ENCODE measurements at regions not wholly inside any gene's neighbourhood (a gene's known extent, or its start where the extent isn't known, plus 50 kb on each side); places are given as distances from the start of the nearest gene placed in this dataset.

- Histone ChIP-seq H3K27me3 (ENCODE audit: low read depth, low read length) (no peaks in the 10 kb centered on the region), H3K27ac (ENCODE audit: low read length) (no peak overlapping the region), H3K4me3 (ENCODE audit: low read depth in 1 of 2, low read length in 2 of 2) (no peak overlapping the region), H3K9me3 (ENCODE audit: control insufficient read depth in 1 of 2, low read length in 2 of 2) (peaks cover 0 to 2% of the 10 kb centered on the region in 2 donors), H3K4me1 (ENCODE audit: control insufficient read depth in 1 of 2, insufficient read depth in 2 of 2, low read length in 2 of 2) (no peaks in the 10 kb centered on the region), H3K36me3 (ENCODE audit: control insufficient read depth in 1 of 2, insufficient read depth in 2 of 2, low read length in 2 of 2) (no peaks in the 10 kb centered on the region)
These were observed 434.1 kb downstream of the ANKRD50 start for GRCh38 chr4:124278477-124278876.

GRCh38 chr4:124279741-124280140, 432.8 kb downstream of the ANKRD50 start:
- no peak overlapping the region for H3K27ac ChIP-seq (ENCODE audit: low read length)
- no peaks in the 10 kb centered on the region for H3K36me3 ChIP-seq (ENCODE audit: control insufficient read depth in 1 of 2, insufficient read depth in 2 of 2, low read length in 2 of 2)
- no peak overlapping the region for H3K4me3 ChIP-seq (ENCODE audit: low read depth in 1 of 2, low read length in 2 of 2)
- H3K9me3 ChIP-seq (ENCODE audit: control insufficient read depth in 1 of 2, low read length in 2 of 2), result no peaks in the 10 kb centered on the region
- no peaks in the 10 kb centered on the region for H3K4me1 ChIP-seq (ENCODE audit: control insufficient read depth in 1 of 2, insufficient read depth in 2 of 2, low read length in 2 of 2)
- no peaks in the 10 kb centered on the region for H3K27me3 ChIP-seq (ENCODE audit: low read depth, low read length)

- Histone ChIP-seq H3K9me3 (ENCODE audit: control insufficient read depth in 1 of 2, low read length in 2 of 2) (no peaks in the 10 kb centered on the region), H3K4me1 (ENCODE audit: control insufficient read depth in 1 of 2, insufficient read depth in 2 of 2, low read length in 2 of 2) (no peaks in the 10 kb centered on the region), H3K27me3 (ENCODE audit: low read depth, low read length) (no peaks in the 10 kb centered on the region), H3K36me3 (ENCODE audit: control insufficient read depth in 1 of 2, insufficient read depth in 2 of 2, low read length in 2 of 2) (no peaks in the 10 kb centered on the region), H3K4me3 (ENCODE audit: low read depth in 1 of 2, low read length in 2 of 2) (no peak overlapping the region), H3K27ac (ENCODE audit: low read length) (no peak overlapping the region)
These were observed 430.1 kb downstream of the ANKRD50 start for GRCh38 chr4:124282301-124282898.

- Histone ChIP-seq H3K9me3 (ENCODE audit: control insufficient read depth in 1 of 2, low read length in 2 of 2) (no peaks in the 10 kb centered on the region), H3K27me3 (ENCODE audit: low read depth, low read length) (no peaks in the 10 kb centered on the region), H3K36me3 (ENCODE audit: control insufficient read depth in 1 of 2, insufficient read depth in 2 of 2, low read length in 2 of 2) (no peaks in the 10 kb centered on the region), H3K27ac (ENCODE audit: low read length) (no peak overlapping the region), H3K4me3 (ENCODE audit: low read depth in 1 of 2, low read length in 2 of 2) (no peak overlapping the region), H3K4me1 (ENCODE audit: control insufficient read depth in 1 of 2, insufficient read depth in 2 of 2, low read length in 2 of 2) (no peaks in the 10 kb centered on the region)
These were observed 423.6 kb downstream of the ANKRD50 start for GRCh38 chr4:124288706-124289486.

GRCh38 chr4:124290678-124291077, 421.9 kb downstream of the ANKRD50 start:
- Histone ChIP-seq H3K27me3 (ENCODE audit: low read depth, low read length) (no peaks in the 10 kb centered on the region), H3K27ac (ENCODE audit: low read length) (no peak overlapping the region), H3K36me3 (ENCODE audit: control insufficient read depth in 1 of 2, insufficient read depth in 2 of 2, low read length in 2 of 2) (no peaks in the 10 kb centered on the region), H3K4me3 (ENCODE audit: low read depth in 1 of 2, low read length in 2 of 2) (no peak overlapping the region), H3K4me1 (ENCODE audit: control insufficient read depth in 1 of 2, insufficient read depth in 2 of 2, low read length in 2 of 2) (no peaks in the 10 kb centered on the region), H3K9me3 (ENCODE audit: control insufficient read depth in 1 of 2, low read length in 2 of 2) (no peaks in the 10 kb centered on the region)

GRCh38 chr4:124295413-124295812, 417.1 kb downstream of the ANKRD50 start:
- no peaks in the 10 kb centered on the region for H3K27me3 ChIP-seq (ENCODE audit: low read depth, low read length)
- H3K4me3 ChIP-seq (ENCODE audit: low read depth in 1 of 2, low read length in 2 of 2), result no peak overlapping the region
- no peaks in the 10 kb centered on the region for H3K9me3 ChIP-seq (ENCODE audit: control insufficient read depth in 1 of 2, low read length in 2 of 2)
- no peaks in the 10 kb centered on the region for H3K4me1 ChIP-seq (ENCODE audit: control insufficient read depth in 1 of 2, insufficient read depth in 2 of 2, low read length in 2 of 2)
- no peak overlapping the region for H3K27ac ChIP-seq (ENCODE audit: low read length)
- no peaks in the 10 kb centered on the region for H3K36me3 ChIP-seq (ENCODE audit: control insufficient read depth in 1 of 2, insufficient read depth in 2 of 2, low read length in 2 of 2)

- Histone ChIP-seq H3K27me3 (ENCODE audit: low read depth, low read length) (no peaks in the 10 kb centered on the region), H3K9me3 (ENCODE audit: control insufficient read depth in 1 of 2, low read length in 2 of 2) (no peaks in the 10 kb centered on the region), H3K4me3 (ENCODE audit: low read depth in 1 of 2, low read length in 2 of 2) (no peak overlapping the region), H3K27ac (ENCODE audit: low read length) (no peak overlapping the region), H3K4me1 (ENCODE audit: control insufficient read depth in 1 of 2, insufficient read depth in 2 of 2, low read length in 2 of 2) (no peaks in the 10 kb centered on the region), H3K36me3 (ENCODE audit: control insufficient read depth in 1 of 2, insufficient read depth in 2 of 2, low read length in 2 of 2) (no peaks in the 10 kb centered on the region)
These were observed 407.6 kb downstream of the ANKRD50 start for GRCh38 chr4:124304941-124305340.

GRCh38 chr4:124306352-124306751, 406.2 kb downstream of the ANKRD50 start:
- Histone ChIP-seq H3K27me3 (ENCODE audit: low read depth, low read length) (no peaks in the 10 kb centered on the region), H3K4me3 (ENCODE audit: low read depth in 1 of 2, low read length in 2 of 2) (no peak overlapping the region), H3K4me1 (ENCODE audit: control insufficient read depth in 1 of 2, insufficient read depth in 2 of 2, low read length in 2 of 2) (no peaks in the 10 kb centered on the region), H3K9me3 (ENCODE audit: control insufficient read depth in 1 of 2, low read length in 2 of 2) (no peaks in the 10 kb centered on the region), H3K36me3 (ENCODE audit: control insufficient read depth in 1 of 2, insufficient read depth in 2 of 2, low read length in 2 of 2) (no peaks in the 10 kb centered on the region), H3K27ac (ENCODE audit: low read length) (no peak overlapping the region)

- no peaks in the 10 kb centered on the region for H3K4me1 ChIP-seq (ENCODE audit: control insufficient read depth in 1 of 2, insufficient read depth in 2 of 2, low read length in 2 of 2)
- no peak overlapping the region for H3K4me3 ChIP-seq (ENCODE audit: low read depth in 1 of 2, low read length in 2 of 2)
- no peaks in the 10 kb centered on the region for H3K27me3 ChIP-seq (ENCODE audit: low read depth, low read length)
- no peaks in the 10 kb centered on the region for H3K9me3 ChIP-seq (ENCODE audit: control insufficient read depth in 1 of 2, low read length in 2 of 2)
- no peaks in the 10 kb centered on the region for H3K36me3 ChIP-seq (ENCODE audit: control insufficient read depth in 1 of 2, insufficient read depth in 2 of 2, low read length in 2 of 2)
- H3K27ac ChIP-seq (ENCODE audit: low read length), result no peak overlapping the region
These were observed 405.4 kb downstream of the ANKRD50 start for GRCh38 chr4:124307143-124307542.

- Histone ChIP-seq H3K4me3 (ENCODE audit: low read depth in 1 of 2, low read length in 2 of 2) (no peak overlapping the region), H3K27me3 (ENCODE audit: low read depth, low read length) (no peaks in the 10 kb centered on the region), H3K27ac (ENCODE audit: low read length) (no peak overlapping the region), H3K4me1 (ENCODE audit: control insufficient read depth in 1 of 2, insufficient read depth in 2 of 2, low read length in 2 of 2) (no peaks in the 10 kb centered on the region), H3K9me3 (ENCODE audit: control insufficient read depth in 1 of 2, low read length in 2 of 2) (no peaks in the 10 kb centered on the region), H3K36me3 (ENCODE audit: control insufficient read depth in 1 of 2, insufficient read depth in 2 of 2, low read length in 2 of 2) (no peaks in the 10 kb centered on the region)
These were observed 394.2 kb downstream of the ANKRD50 start for GRCh38 chr4:124318292-124318691.

- Histone ChIP-seq H3K9me3 (ENCODE audit: control insufficient read depth in 1 of 2, low read length in 2 of 2) (no peaks in the 10 kb centered on the region), H3K4me1 (ENCODE audit: control insufficient read depth in 1 of 2, insufficient read depth in 2 of 2, low read length in 2 of 2) (no peaks in the 10 kb centered on the region), H3K27me3 (ENCODE audit: low read depth, low read length) (no peaks in the 10 kb centered on the region), H3K27ac (ENCODE audit: low read length) (no peak overlapping the region), H3K4me3 (ENCODE audit: low read depth in 1 of 2, low read length in 2 of 2) (no peak overlapping the region), H3K36me3 (ENCODE audit: control insufficient read depth in 1 of 2, insufficient read depth in 2 of 2, low read length in 2 of 2) (no peaks in the 10 kb centered on the region)
These were observed 391.2 kb downstream of the ANKRD50 start for GRCh38 chr4:124321364-124321763.
